GM18870 (cell line): ENCODE measurements at regions not wholly inside any gene's neighbourhood (a gene's known extent, or its start where the extent isn't known, plus 50 kb on each side); places are given as distances from the start of the nearest gene placed in this dataset.
"Not testable (repeated sequence)": the region's sequence is repeated elsewhere in the genome, so short reads cannot be mapped to it uniquely, and the experiment has no call there.

Experiments
- ATAC-seq: cut with Tn5 transposase; IDR thresholded peaks from one replicate; pipeline ENCODE4 v1.9.1; 2021; ENCODE audit warnings: moderate library complexity; ENCODE audit not compliant: unreplicated experiment

DNA sequence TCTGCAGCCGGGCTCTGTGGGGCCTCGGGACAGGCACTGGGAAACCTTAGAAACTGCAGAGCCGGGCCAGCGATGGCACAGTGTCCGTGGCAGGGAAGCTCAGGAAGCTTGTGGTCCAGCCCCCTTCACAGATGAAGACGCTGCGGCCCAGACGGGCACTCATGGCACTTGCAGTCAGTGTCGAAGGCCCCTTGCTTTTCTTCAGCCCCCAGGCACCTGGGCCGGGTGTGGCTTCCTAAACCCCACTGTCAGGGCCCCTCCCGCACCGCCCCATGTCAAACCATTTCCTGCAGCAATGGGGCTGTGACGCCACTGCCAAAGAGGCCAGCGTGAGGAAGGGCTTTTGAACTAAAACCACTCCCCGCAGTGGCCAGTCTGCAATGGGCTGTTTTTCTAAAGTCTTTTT is 164.0 kb downstream of the LAT start:
- ATAC-seq, result no peak

DNA sequence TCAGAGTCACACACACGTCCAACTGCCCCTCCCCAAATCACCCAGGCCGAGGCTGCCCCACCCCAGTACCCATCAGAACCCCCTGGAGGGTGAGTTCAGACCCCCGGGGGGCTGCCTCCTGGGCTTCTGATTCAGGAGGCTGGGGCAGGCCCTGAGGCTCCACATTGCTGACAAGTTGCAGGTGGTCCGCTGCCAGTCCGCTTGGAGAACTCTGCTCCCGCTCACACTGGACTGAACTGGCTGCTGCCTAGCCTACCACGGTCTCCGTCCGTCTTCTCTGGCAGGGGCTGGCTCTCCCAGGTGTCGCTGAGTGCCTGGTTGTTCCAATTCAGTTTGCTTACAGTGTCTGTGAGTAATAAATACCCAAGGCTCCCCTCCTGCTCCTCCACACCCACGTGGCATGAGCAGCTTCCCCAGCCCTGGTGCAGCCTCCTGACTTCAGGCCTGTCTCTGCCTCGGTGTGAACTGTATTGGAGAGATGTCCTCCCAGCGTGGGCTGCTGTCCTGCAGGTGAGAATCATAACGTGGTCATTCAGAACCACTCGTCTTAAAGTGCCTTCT is 163.4 kb downstream of the LAT start:
- ATAC-seq, result no peak

DNA sequence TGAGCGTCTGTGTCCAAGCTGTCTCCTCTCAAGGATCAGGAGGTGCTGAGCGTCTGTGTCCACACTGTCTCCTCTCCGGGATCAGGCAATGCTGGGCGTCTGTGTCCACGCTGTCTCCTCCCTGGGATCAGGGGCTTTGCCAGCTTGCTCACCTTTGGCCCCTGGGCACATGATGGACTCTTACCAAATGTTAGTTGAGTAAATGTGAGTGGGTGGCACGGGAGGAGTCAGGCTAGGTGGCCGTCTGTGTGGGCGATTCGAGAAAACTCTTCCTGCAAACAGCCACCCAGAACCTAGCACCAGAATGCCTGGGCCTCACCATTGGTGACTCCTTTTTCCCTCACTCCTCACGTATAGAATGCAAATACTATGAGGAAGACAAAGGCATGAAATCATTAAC is 162.9 kb downstream of the LAT start:
- ATAC-seq, result not testable (repeated sequence)

DNA sequence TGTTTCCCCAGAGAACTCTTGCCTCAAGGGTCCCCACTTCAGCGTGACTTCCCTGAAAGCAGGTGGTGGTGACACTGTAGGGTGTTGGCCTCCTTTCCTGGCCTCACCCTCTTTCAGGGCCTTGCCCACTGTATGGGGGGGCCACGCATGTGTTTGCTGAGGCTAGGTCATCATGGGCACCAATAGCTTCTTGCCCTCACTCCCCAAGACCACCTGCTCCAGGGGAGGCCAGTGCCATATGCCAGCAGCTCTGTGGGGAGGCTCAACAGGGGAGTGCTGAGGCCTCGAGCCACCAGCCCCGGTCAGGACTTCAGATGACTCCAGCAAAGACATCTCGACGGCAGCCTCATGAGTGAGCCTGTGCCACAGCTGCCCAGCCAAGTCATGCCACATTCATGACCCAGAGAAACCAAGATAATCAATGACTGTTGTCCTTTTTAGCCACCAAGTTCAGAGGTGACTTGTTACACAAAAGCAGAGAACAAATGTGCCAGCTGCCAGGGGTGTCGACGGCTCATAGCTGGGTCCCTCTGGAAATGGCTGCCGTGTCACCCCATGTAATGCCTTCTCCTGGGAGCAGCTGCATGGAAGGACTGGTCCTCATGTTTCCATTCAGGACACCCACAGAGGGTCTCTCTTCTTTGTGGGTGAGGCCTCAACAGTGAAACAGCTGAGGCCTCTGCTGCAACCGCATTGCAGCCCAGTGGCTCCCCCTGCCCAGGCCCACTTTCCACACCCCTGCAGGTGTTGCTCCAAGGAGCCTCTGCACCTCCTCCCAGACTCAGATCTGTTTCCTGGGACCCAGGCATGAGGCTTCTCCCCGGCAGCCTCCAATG is 162.2 kb downstream of the LAT start:
- not testable (repeated sequence) for ATAC-seq

DNA sequence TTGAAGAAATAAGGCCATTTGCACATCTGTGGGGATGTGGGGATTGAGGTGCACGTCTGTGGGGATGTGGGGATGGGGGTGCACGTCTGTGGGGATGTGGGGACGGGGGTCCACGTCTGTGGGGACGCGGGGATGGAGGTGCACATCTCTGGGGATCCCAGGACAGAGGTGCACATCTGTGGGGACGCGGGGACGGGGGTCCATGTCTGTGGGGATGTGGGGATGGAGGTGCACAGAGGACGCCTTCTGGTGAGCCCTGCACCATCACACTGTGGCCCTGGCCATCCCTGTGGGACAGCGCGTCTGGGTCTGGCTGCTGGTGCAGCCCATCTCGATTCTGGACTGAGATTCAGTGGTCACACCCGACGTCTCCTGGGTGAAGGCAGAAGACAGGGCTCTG is 161.4 kb downstream of the LAT start:
- ATAC-seq, result no peak

DNA sequence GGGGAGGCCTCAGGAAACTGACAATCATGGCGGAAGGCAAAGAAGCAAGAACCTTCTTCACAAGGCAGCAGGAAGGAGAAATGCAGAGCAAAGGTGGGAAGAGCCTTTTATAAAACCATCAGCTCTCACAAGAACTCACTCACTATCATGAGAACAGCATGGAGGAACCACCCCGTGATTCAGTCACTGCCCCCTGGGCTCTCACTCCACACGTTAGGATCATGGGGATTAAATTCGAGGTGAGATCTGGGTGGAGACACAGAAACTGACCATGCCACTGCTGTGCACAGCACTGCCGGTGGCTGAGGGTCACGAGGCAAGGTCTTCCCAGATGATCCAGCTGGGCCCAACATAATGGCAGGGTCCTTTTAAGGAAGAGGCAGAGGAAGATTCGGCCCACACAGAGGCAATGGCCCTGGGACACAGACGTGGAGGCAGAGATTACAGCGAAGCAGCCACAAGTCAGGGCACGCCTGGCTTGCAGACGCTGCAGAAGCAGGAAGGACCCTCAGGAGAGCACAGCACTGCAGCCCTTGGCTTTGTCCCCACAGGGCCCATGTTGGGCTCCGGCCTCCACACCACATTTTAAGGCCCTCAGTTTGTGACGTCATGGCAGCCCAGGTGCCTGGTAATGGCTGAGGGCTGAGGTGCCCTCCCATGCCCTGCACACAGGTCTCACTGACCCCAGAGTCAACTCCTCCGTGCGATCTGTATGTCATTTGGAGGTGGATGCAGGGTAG is 160.8 kb downstream of the LAT start:
- ATAC-seq, result not testable (repeated sequence)

DNA sequence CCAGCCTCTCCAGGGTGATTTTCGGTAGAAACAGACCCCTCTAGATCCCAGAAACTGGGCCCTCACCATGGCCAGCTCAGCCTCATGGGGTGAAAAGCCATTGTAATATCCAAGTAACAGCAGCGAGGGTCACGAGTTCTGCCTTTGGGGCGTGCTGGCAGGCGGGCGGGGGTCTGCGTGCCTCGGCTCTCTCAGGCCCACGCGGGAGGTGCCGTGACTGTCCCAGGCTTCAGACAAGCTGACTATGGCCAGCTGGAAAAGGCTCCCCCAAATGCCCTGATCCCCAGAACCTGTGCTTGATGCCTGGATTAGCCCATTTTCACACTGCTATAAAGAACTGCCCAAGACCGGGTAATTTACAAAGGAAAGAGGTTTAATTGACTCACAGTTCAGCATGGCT is 160.2 kb downstream of the LAT start:
- not testable (repeated sequence) for ATAC-seq

DNA sequence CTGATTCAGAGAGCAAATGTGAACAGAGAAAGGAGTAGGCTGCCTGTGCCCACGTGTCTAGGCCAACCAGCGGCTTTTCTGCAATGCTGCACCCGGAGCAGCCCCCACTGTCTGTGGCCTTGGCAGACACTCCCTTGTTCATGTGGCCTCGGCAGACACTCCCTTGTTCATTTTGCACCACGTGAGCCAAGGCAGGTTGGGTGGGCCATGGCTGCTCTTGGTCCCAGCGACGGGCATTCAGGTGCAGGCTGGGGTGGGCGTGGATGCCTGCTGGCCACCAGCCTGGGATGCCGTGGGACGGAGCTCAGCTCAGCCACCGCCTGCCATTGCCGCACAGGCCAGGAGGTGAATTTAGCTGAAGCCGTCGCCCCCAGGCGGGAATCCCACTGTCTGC is 159.8 kb downstream of the LAT start:
- ATAC-seq, result not testable (repeated sequence)

DNA sequence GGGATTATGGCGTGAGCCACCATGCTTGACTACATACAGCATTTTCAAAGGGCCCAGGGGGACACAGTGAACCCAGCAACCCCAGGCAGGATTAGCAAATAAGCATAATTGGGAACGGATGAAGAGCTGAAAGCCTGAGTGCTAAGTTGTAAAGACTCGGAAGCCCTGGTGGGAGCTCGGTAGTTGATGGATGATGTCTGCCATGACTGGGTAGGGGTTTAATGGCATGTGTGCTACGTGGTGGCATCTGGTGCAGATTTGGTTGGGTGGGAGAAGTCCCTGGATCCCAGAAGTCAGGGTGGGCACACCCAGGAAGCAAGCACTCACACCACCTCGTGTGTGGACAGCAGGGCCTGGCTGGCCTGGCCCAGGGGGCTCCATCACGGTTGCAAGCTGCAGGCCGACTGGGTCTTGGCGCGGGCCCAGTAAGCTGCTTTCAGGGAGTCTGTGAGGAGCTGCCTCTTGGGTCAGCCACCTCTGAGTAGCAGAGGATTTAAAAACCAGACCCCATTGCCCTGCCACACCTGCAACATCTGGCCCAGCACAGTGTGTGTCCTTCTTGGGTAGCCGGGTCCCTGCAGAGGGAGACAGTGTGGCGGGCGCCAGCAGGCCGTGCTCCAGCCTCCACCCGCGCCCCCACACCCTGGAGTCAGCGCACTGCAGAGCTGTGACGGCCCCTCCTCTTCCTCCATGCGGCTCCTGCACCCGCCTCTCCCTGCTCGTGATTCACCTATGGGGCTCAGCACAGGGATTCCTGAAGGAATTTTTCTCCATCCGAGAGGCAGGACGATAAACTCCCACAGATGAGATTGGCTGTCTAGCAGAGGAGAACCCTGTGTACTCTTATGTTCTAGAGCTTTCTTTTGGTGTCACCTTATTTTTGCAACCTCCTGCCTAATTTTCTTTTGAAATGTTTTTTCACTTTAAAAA is 159.2 kb downstream of the LAT start:
- ATAC-seq, result not testable (repeated sequence)

DNA sequence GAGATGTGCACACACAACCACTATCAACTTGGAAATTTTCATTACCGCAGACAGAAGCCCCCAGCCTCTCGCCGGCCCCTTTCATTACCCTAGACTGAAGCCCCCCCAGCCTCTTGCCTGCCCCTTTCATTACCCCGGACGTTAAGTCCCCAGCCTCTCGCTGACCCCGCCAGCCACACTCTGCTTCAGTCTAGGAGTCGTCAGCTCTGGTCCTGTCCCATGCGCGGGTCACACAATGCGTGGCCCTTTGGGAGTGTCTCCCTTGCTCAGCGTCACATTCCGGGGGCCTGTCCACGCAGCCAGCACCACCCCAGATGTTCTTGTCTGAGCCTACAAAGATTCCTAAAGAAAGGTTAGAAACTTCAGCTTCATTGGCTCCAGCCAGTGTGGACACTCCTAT is 157.7 kb downstream of the LAT start:
- not testable (repeated sequence) for ATAC-seq

DNA sequence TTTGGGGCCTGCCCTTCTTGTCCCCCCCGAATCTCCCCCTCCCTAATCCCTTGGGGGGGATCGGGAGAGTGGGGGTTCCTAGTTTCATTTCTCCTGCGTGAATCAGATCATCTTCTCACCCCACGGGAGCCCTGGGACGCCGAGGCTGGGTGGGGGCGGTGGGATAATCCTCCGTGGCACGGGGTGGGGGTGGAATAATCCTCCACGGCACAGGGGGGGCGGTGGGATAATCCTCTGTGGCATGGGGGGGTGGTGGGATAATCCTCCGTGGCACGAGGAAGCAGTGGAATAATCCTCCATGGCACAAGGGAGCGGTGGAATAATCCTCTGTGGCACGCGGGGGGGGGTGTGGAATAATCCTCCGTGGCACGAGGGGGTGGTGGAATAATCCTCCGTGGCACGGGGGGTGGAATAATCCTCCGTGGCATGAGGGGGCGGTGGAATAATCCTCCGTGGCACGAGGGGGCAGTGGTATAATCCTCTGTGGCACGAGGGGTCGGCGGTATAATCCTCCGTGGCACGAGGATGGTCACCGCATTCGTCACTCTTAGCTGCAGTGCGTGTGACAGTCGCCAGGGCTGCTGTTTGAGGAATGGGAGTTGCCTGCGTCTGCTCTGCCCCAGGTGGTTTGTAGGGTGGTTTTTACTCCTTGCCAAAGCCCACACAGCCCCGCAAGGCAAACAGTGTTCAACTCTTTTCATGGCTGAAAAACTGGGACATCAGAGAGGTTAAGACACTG is 156.9 kb downstream of the LAT start:
- no peak for ATAC-seq

DNA sequence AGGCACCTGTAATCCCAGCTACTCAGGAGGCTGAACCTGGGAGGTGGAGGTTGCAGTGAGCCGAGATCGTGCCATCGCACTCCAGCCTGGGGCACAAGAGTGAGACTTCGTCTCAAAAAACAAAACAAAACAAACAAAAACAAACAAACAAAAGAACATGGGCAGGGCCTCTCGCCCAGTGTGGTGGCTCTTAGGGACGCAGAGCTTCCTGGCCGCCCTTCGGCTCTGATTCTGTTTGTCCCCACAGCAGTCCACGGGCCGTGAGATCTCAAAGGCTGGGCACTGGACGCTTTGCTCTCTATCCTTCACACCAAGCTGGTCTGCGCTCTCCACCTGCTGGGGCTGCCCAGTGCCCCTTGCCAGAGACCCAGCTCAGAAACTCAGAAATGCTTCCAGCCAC is 156.3 kb downstream of the LAT start:
- ATAC-seq, result not testable (repeated sequence)

DNA sequence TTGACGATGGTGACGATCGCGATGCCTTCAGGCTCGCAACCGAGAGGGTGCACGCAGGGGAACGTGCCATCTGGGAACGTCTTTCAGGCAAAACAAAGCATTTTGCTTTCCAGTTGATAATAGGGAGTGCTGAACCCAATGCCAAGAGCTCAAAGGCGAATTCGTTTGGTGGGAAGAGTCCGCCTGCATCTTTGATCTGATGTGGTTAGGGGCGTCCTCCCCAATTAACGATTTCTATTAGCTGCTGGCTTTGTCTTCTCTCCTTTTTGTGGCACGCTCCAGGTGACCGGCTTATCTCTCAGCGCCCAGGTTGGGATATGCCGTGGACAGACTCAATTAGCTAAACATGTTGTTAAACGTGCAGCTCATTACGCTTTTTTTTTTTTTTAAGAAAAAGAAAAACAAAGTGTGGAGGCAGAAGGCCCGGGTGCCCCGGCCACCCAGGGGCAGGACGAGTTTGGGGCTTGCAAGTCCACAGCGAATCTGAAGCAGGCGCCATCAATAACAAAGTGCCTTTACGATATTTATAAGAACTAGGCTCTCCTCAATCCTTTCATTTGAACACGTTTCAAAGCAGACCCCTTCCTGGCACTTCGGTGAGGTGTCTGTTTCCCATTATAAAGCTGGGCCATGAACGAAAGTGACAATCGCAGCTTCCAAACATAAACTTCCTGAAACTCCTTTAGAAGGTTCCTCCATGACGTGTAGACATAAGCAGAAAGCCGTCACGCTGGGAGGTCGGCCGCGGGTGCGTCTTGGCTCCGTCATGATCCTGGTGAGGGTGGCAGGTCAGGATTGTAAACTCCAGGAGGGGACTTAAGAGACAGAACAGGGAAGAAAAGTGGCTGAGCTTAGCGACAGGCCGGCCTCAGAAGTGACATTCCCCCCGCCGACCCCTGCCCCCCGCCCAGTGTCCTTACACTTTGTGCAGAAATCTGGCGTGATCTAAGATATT is 155.3 kb downstream of the LAT start:
- not testable (repeated sequence) for ATAC-seq

DNA sequence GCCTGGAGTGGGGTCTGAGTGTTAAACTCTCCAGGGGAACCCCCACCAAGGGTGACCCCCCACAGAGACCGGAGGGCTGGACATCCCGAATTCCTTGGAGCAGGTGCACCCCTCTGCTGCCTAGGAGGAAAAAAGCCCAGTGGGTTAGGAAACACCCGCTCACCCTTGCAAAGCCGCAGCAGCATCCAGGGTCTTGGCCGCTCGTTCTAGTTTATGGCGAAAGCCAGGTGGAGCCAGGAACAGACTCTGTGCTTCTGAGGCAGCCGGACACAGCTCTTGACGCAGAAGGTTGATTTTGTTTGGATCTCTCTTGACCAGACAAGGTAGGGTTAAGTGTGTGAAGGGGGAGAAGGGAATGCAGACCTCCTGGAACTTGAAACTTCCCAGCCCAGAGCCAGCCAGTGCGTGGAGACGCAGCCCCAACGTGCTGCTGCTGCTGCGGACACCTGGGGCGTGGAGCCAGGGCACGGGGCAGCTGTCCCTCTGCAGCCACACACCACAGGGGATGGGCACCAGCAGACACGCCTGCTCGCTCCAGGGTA is 154.5 kb downstream of the LAT start:
- ATAC-seq, result no peak

DNA sequence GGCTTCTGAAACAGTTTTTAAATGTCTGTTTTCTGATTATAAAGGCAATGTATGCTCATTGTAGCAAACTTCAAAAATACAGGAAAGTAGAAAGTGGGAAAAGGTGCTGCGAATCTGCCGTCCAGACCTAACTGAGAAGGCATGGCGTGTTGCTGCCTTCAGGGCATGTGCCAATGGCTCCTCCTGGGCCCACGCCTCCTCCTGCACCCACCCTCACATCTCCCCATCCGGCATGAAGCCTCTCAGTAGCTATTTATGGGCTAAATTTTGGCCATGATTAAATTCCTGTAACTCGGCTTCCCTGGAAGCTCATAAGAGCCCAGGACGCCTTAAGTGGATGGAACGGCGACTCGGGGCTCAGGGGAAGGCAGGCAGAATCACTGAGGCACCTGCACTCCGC is 153.8 kb downstream of the LAT start:
- ATAC-seq, result not testable (repeated sequence)

DNA sequence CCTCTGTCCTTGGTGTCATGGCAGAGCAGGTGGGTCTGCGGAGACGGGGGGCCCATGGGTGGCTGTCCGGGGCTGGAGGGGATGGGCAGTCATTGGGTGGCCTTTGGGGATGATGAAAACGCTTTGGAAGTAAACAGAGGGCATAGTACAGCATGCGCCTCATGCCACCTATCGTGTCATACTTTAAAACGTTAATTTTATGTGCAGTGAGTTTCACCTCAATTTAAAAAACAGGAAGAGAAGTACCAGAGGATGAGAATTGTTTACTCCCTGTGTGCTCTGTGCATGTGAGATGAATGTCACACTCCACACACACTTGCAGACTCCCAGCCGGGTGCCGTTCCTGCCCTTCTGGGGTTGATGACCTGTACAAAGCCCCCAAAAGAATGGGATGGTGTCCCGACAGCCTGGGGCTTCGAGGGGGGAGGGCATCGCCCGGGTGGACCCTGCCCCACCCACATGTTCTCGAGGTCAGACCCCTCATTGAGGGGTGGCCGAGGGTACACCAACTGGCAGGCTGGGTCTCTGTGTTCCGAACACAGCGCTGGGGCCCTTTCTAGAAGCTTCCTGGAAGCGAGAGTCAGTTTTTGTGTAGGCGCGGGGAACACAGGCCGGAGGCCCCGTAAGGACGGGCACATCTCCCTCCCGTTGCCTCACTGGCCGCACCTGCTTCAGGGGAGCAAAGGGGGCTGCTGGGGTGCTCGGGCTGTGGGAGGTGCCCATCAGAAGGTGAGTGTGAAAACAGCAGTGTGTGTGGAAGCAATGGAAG is 153.2 kb downstream of the LAT start:
- ATAC-seq, result not testable (repeated sequence)

DNA sequence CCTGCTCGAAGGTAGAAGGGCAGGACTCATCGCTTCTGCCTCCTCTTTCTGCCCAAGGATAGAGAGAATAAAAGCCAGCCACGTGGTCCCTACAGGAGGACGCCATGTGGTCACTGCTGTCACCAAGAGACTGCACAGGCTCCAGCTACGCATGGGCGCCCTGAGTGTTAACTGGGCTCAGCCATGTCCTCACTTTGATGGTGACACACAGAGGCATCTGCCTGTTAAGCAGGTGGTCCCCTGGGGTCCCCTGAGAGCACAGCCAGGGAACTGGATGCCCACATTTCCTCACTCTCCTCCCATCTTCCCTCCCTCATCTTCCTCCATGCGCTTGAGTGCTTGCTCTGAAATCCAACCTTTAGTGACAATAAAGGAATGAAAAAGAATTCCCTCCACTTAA is 152.6 kb downstream of the LAT start:
- ATAC-seq, result not testable (repeated sequence)

DNA sequence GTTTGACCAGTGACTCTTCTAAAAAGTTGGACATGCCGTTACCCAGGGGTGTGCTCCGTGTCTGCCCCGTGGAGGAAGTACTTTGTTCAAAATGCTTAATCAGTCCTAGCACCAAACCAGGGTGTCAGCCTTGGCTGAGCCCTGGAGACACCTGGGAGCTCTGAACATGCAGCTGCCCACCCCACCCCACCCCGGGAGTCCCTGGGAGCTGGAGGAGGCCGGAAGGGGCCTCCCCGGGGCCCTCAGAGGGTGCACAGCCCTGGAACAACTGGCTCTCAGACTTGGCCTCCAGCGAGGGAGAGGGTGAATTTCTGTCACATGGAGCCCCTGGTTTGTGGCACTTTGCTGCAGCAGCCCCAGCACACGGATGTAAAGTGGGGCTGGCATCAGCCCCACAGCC is 152.1 kb downstream of the LAT start:
- ATAC-seq, result not testable (repeated sequence)
